ENCODE measurements at regions not wholly inside any gene's neighbourhood (a gene's known extent, or its start where the extent isn't known, plus 50 kb on each side); places are given as distances from the start of the nearest gene placed in this dataset.

DNA sequence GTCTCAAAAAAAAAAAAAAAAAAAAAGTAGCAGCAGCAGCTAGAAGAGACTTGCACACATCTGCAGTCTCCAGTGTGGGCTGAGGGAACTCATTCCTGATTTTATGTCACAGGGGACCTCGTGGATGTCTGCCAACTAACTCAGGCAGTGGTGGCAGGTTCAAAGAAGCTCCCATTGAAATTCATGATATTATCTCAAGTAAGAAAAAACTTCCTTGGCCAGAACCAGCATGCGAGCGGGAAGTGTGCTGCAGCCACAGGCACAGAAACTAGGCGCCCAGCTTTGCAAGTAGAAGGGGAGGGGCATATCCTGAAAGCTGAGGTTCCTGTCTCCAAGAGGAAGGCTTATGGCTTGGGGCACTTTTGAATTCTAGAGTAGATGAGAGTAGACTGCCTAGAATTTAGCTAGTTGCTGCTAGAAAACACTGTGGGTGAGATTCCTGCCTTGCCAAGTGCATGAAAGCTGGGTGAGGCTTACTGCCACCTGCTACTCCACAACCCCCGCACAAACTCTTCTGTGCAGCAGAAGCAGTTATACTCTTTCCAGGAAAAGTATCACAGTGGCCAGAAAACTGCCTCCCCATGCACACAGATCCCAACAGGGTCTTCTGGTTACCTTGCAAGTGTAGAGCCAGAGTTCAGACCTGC lies 603.8 kb upstream of the CA10 start (continued):
- no peak for TF ChIP-seq STAT1 (IDR thresholded peaks at IDR 0.05; ENCODE audit: unreplicated experiment)
- no peak for TF ChIP-seq CREB1 (CRISPR knock-in tag; IDR thresholded peaks at IDR 0.05; ENCODE audit: low read depth)
- TF ChIP-seq, protein P1, sequence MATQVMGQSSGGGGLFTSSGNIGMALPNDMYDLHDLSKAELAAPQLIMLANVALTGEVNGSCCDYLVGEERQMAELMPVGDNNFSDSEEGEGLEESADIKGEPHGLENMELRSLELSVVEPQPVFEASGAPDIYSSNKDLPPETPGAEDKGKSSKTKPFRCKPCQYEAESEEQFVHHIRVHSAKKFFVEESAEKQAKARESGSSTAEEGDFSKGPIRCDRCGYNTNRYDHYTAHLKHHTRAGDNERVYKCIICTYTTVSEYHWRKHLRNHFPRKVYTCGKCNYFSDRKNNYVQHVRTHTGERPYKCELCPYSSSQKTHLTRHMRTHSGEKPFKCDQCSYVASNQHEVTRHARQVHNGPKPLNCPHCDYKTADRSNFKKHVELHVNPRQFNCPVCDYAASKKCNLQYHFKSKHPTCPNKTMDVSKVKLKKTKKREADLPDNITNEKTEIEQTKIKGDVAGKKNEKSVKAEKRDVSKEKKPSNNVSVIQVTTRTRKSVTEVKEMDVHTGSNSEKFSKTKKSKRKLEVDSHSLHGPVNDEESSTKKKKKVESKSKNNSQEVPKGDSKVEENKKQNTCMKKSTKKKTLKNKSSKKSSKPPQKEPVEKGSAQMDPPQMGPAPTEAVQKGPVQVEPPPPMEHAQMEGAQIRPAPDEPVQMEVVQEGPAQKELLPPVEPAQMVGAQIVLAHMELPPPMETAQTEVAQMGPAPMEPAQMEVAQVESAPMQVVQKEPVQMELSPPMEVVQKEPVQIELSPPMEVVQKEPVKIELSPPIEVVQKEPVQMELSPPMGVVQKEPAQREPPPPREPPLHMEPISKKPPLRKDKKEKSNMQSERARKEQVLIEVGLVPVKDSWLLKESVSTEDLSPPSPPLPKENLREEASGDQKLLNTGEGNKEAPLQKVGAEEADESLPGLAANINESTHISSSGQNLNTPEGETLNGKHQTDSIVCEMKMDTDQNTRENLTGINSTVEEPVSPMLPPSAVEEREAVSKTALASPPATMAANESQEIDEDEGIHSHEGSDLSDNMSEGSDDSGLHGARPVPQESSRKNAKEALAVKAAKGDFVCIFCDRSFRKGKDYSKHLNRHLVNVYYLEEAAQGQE (IDR thresholded peaks at IDR 0.05; ENCODE audit: unreplicated experiment), result no peak
- TF ChIP-seq POLR2AphosphoS5 (IDR thresholded peaks at IDR 0.05; ENCODE audit: low read depth), result no peak
- TF ChIP-seq, protein P2, sequence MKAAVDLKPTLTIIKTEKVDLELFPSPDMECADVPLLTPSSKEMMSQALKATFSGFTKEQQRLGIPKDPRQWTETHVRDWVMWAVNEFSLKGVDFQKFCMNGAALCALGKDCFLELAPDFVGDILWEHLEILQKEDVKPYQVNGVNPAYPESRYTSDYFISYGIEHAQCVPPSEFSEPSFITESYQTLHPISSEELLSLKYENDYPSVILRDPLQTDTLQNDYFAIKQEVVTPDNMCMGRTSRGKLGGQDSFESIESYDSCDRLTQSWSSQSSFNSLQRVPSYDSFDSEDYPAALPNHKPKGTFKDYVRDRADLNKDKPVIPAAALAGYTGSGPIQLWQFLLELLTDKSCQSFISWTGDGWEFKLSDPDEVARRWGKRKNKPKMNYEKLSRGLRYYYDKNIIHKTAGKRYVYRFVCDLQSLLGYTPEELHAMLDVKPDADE (IDR thresholded peaks at IDR 0.05), result no peak

DNA sequence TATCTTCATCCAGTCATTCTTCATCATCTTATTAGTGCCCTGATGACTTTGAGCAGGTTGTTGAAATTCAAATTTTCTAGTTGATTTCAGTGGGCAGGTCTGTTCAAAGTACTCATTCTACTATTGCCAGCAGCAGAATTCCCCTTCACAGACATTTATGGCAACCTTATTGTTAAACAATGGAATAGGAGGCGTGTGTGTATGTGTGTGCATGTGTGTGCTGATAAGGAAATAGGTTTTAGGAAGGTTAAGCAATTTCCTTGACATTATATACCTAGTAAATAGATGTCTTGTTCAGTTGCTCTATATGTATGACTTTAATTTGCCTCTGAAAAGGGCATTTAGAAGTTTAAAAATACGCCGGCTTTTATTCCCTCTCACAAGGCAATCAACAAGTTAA lies 601.4 kb upstream of the CA10 start:
- Mint-ChIP-seq H3K9me3 (peaks cover 10% of the 10 kb centered on the region; the same call in 2 of the 3 replicates), H3K4me3 (no peak overlapping the region), H3K27ac (no peak overlapping the region), H3K36me3 (ENCODE audit: low read depth) (no peaks in the 10 kb centered on the region), H3K27me3 (ENCODE audit: insufficient read depth, low read depth, poor library complexity) (no peaks in the 10 kb centered on the region), H3K4me1 (no peaks in the 10 kb centered on the region)
- Histone ChIP-seq H3K79me2 (replicated peaks; ENCODE audit: insufficient read depth) (no peaks in the 10 kb centered on the region), H3K4me2 (no peak overlapping the region), H3K4me1 (ENCODE audit: insufficient read depth) (no peaks in the 10 kb centered on the region), H3K27ac (ENCODE audit: low read depth) (no peak overlapping the region), H4K20me1 (replicated peaks; ENCODE audit: insufficient read depth) (no peaks in the 10 kb centered on the region), H2AFZ (no peak overlapping the region), H3K4me3 (no peak overlapping the region), H3K36me3 (ENCODE audit: insufficient read depth) (no peaks in the 10 kb centered on the region), H3F3A (replicated peaks; ENCODE audit: low read depth) (no peaks in the 10 kb centered on the region), H3K9me2 (ENCODE audit: insufficient read depth) (no peaks in the 10 kb centered on the region), H3K27me3 (ENCODE audit: insufficient read depth) (no peaks in the 10 kb centered on the region)
- TF ChIP-seq, protein P2 (IDR thresholded peaks at IDR 0.05), result no peak
- TF ChIP-seq CREB1 (CRISPR knock-in tag; IDR thresholded peaks at IDR 0.05; ENCODE audit: low read depth) (no peak), JUNB (IDR thresholded peaks at IDR 0.05; ENCODE audit: unreplicated experiment) (no peak), NANOG (IDR thresholded peaks at IDR 0.05; ENCODE audit: borderline replicate concordance) (no peak), POLR2AphosphoS5 (IDR thresholded peaks at IDR 0.05; ENCODE audit: low read depth) (no peak), EZH2 (IDR thresholded peaks at IDR 0.05; ENCODE audit: low read depth, unreplicated experiment) (no peak)
- TF ChIP-seq, protein P3, sequence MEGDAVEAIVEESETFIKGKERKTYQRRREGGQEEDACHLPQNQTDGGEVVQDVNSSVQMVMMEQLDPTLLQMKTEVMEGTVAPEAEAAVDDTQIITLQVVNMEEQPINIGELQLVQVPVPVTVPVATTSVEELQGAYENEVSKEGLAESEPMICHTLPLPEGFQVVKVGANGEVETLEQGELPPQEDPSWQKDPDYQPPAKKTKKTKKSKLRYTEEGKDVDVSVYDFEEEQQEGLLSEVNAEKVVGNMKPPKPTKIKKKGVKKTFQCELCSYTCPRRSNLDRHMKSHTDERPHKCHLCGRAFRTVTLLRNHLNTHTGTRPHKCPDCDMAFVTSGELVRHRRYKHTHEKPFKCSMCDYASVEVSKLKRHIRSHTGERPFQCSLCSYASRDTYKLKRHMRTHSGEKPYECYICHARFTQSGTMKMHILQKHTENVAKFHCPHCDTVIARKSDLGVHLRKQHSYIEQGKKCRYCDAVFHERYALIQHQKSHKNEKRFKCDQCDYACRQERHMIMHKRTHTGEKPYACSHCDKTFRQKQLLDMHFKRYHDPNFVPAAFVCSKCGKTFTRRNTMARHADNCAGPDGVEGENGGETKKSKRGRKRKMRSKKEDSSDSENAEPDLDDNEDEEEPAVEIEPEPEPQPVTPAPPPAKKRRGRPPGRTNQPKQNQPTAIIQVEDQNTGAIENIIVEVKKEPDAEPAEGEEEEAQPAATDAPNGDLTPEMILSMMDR (conservative IDR thresholded peaks at IDR 0.05; ENCODE audit: low read depth in 2 of 2), result no peak
- TF ChIP-seq, protein P4, sequence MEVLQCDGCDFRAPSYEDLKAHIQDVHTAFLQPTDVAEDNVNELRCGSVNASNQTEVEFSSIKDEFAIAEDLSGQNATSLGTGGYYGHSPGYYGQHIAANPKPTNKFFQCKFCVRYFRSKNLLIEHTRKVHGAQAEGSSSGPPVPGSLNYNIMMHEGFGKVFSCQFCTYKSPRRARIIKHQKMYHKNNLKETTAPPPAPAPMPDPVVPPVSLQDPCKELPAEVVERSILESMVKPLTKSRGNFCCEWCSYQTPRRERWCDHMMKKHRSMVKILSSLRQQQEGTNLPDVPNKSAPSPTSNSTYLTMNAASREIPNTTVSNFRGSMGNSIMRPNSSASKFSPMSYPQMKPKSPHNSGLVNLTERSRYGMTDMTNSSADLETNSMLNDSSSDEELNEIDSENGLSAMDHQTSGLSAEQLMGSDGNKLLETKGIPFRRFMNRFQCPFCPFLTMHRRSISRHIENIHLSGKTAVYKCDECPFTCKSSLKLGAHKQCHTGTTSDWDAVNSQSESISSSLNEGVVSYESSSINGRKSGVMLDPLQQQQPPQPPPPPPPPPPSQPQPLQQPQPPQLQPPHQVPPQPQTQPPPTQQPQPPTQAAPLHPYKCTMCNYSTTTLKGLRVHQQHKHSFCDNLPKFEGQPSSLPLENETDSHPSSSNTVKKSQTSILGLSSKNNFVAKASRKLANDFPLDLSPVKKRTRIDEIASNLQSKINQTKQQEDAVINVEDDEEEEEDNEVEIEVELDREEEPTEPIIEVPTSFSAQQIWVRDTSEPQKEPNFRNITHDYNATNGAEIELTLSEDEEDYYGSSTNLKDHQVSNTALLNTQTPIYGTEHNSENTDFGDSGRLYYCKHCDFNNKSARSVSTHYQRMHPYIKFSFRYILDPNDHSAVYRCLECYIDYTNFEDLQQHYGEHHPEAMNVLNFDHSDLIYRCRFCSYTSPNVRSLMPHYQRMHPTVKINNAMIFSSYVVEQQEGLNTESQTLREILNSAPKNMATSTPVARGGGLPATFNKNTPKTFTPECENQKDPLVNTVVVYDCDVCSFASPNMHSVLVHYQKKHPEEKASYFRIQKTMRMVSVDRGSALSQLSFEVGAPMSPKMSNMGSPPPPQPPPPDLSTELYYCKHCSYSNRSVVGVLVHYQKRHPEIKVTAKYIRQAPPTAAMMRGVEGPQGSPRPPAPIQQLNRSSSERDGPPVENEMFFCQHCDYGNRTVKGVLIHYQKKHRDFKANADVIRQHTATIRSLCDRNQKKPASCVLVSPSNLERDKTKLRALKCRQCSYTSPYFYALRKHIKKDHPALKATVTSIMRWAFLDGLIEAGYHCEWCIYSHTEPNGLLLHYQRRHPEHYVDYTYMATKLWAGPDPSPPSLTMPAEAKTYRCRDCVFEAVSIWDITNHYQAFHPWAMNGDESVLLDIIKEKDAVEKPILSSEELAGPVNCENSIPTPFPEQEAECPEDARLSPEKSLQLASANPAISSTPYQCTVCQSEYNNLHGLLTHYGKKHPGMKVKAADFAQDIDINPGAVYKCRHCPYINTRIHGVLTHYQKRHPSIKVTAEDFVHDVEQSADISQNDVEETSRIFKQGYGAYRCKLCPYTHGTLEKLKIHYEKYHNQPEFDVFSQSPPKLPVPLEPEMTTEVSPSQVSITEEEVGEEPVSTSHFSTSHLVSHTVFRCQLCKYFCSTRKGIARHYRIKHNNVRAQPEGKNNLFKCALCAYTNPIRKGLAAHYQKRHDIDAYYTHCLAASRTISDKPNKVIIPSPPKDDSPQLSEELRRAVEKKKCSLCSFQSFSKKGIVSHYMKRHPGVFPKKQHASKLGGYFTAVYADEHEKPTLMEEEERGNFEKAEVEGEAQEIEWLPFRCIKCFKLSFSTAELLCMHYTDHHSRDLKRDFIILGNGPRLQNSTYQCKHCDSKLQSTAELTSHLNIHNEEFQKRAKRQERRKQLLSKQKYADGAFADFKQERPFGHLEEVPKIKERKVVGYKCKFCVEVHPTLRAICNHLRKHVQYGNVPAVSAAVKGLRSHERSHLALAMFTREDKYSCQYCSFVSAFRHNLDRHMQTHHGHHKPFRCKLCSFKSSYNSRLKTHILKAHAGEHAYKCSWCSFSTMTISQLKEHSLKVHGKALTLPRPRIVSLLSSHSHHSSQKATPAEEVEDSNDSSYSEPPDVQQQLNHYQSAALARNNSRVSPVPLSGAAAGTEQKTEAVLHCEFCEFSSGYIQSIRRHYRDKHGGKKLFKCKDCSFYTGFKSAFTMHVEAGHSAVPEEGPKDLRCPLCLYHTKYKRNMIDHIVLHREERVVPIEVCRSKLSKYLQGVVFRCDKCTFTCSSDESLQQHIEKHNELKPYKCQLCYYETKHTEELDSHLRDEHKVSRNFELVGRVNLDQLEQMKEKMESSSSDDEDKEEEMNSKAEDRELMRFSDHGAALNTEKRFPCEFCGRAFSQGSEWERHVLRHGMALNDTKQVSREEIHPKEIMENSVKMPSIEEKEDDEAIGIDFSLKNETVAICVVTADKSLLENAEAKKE (CRISPR knock-in tag; IDR thresholded peaks at IDR 0.05), result no peak
- ATAC-seq (no peak), DNase-seq (ENCODE audit: low spot score) (no peak)

Measured in GM23338 (cell line).